Transverse colon (tissue), 4 donors: ENCODE measurements at regions not wholly inside any gene's neighbourhood (a gene's known extent, or its start where the extent isn't known, plus 50 kb on each side); places are given as distances from the start of the nearest gene placed in this dataset.

Experiments
- POLR2AphosphoS5 ChIP-seq, 3 donors: sonication (generic); formaldehyde crosslinking; IDR thresholded peaks; one replicate each; pipeline ENCODE4 v1.6.1; 2016; ENCODE audit warnings: antibody characterized with exemption in 3 of 3
- TF ChIP-seq, protein P1 (sequence below), 5 experiments: fragments of 200-600 bp in 3 of 5; fragments of 450-650 bp in 2 of 5; sonication (generic) in 3 of 5; IDR thresholded peaks; 1 replicate in 2 of 5; 2 replicates in 3 of 5; pipeline ENCODE4 v1.5.1; 2016 to 2017; ENCODE audit warnings: antibody characterized with exemption in 5 of 5, inconsistent platforms in 3 of 5, mild to moderate bottlenecking in 2 of 5, moderate library complexity in 1 of 5

DNA sequence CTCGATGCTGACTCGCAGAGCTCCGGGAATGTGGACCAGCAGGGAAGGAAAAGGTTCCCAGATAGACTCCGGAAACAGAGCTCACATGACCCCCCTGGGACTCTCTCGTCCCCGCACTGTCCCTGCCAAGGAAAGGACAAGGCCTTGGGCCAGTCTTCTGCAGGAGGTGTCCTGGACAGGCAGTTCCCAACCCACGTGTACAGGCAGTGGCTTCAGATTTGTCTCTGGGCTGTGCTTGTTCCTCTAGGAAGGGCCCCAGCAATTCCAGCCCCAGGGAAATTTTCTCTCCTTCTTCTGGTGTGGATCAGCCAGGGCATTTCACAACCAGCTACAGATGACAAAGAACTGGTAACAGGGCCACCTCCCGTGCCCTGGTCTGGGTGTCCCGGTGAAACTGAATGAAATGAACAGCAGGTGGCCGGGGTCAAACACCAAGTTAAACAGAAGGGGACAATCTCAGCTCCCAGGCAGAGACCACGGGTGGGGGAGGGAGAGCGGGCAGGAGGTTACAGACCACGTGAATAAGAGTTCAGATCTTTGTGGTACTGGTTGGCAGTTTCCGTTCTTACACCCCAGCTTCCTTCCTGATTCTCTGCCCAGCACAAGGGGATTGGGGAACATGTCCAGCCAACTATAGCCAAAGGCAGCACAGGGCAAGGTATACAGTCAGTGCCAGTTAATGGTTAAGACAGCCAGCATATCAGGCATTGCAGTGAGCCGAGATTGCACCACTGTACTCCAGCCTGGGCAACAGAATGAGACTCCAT, 52.2 kb upstream of the CAB39 start:
- TF ChIP-seq POLR2AphosphoS5 (IDR thresholded peaks at IDR 0.05), result no peak
- TF ChIP-seq, protein P1, sequence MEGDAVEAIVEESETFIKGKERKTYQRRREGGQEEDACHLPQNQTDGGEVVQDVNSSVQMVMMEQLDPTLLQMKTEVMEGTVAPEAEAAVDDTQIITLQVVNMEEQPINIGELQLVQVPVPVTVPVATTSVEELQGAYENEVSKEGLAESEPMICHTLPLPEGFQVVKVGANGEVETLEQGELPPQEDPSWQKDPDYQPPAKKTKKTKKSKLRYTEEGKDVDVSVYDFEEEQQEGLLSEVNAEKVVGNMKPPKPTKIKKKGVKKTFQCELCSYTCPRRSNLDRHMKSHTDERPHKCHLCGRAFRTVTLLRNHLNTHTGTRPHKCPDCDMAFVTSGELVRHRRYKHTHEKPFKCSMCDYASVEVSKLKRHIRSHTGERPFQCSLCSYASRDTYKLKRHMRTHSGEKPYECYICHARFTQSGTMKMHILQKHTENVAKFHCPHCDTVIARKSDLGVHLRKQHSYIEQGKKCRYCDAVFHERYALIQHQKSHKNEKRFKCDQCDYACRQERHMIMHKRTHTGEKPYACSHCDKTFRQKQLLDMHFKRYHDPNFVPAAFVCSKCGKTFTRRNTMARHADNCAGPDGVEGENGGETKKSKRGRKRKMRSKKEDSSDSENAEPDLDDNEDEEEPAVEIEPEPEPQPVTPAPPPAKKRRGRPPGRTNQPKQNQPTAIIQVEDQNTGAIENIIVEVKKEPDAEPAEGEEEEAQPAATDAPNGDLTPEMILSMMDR (IDR thresholded peaks at IDR 0.05), result no peak
